Glomerular visceral epithelial cell (primary cell): ENCODE measurements at regions not wholly inside any gene's neighbourhood (a gene's known extent, or its start where the extent isn't known, plus 50 kb on each side); places are given as distances from the start of the nearest gene placed in this dataset.

ENCODE experiments used
- DNase-seq: peaks from one replicate; pipeline ENCODE4 v3.0.0-alpha.2; 2016; ENCODE audit errors: extremely low spot score

- DNase-seq: peak; percentile 1
Measured at GRCh38 chr11:96607864-96608558, 218.2 kb downstream of the JRKL start.

GRCh38 chr11:96614101-96614500 is 224.3 kb downstream of the JRKL start:
- DNase-seq: no peak

- DNase-seq: no peak
Measured at GRCh38 chr11:96614846-96615245, 225.0 kb downstream of the JRKL start.

GRCh38 chr11:96620464-96621044 is 230.7 kb downstream of the JRKL start:
- no peak for DNase-seq

- no peak for DNase-seq
Measured at GRCh38 chr11:96621161-96621560, 231.3 kb downstream of the JRKL start.

GRCh38 chr11:96622026-96622634 is 232.3 kb downstream of the JRKL start:
- DNase-seq: no peak

- DNase-seq: no peak
Measured at GRCh38 chr11:96624126-96624525, 234.3 kb downstream of the JRKL start.

GRCh38 chr11:96627376-96627775 is 237.6 kb downstream of the JRKL start:
- no peak for DNase-seq

GRCh38 chr11:96635655-96636054 is 245.8 kb downstream of the JRKL start:
- DNase-seq: no peak

GRCh38 chr11:96641261-96641660 is 251.4 kb downstream of the JRKL start:
- no peak for DNase-seq

GRCh38 chr11:96642583-96642982 is 252.8 kb downstream of the JRKL start:
- DNase-seq: no peak

GRCh38 chr11:96643173-96643572 is 253.4 kb downstream of the JRKL start:
- DNase-seq: no peak

- DNase-seq: no peak
Measured at GRCh38 chr11:96647621-96648020, 257.8 kb downstream of the JRKL start.

GRCh38 chr11:96648991-96649390 is 259.2 kb downstream of the JRKL start:
- no peak for DNase-seq

- DNase-seq: no peak
Measured at GRCh38 chr11:96652516-96652915, 262.7 kb downstream of the JRKL start.

- no peak for DNase-seq
Measured at GRCh38 chr11:96655474-96655873, 265.7 kb downstream of the JRKL start.

- DNase-seq: no peak
Measured at GRCh38 chr11:96658436-96658835, 268.6 kb downstream of the JRKL start.

GRCh38 chr11:96664110-96664509 is 274.3 kb downstream of the JRKL start:
- DNase-seq: no peak

- no peak for DNase-seq
Measured at GRCh38 chr11:96680211-96681018, 290.6 kb downstream of the JRKL start.

GRCh38 chr11:96681019-96681716 is 291.4 kb downstream of the JRKL start:
- DNase-seq: no peak

- no peak for DNase-seq
Measured at GRCh38 chr11:96694338-96694737, 304.5 kb downstream of the JRKL start.

- no peak for DNase-seq
Measured at GRCh38 chr11:96696731-96697130, 306.9 kb downstream of the JRKL start.
